Middle frontal gyrus (tissue), 1 donor: ENCODE measurements at regions not wholly inside any gene's neighbourhood (a gene's known extent, or its start where the extent isn't known, plus 50 kb on each side); places are given as distances from the start of the nearest gene placed in this dataset.
"Not testable (repeated sequence)": the region's sequence is repeated elsewhere in the genome, so short reads cannot be mapped to it uniquely, and the experiment has no call there.

Source experiments
- DNase-seq: peaks from one replicate; pipeline ENCODE4 v3.0.0-alpha.2; 2015; ENCODE audit warnings: low spot score; ENCODE audit errors: extremely low spot score

GRCh38 chr6:6970851-6971250 is 136.9 kb upstream of the RREB1 start:
- no peak for DNase-seq

GRCh38 chr6:6971369-6971768 is 136.4 kb upstream of the RREB1 start:
- DNase-seq: no peak

- no peak for DNase-seq
These were observed 135.3 kb upstream of the RREB1 start for GRCh38 chr6:6972456-6972855.

- no peak for DNase-seq
These were observed 134.0 kb upstream of the RREB1 start for GRCh38 chr6:6973721-6974120.

GRCh38 chr6:6975459-6976111 is 132.2 kb upstream of the RREB1 start:
- no peak for DNase-seq

GRCh38 chr6:6976193-6976592 is 131.6 kb upstream of the RREB1 start:
- no peak for DNase-seq

GRCh38 chr6:6978731-6979130 is 129.0 kb upstream of the RREB1 start:
- no peak for DNase-seq

- DNase-seq: no peak
These were observed 126.7 kb upstream of the RREB1 start for GRCh38 chr6:6980999-6981597.

GRCh38 chr6:6981681-6982322 is 126.0 kb upstream of the RREB1 start:
- no peak for DNase-seq

- DNase-seq: no peak
These were observed 125.1 kb upstream of the RREB1 start for GRCh38 chr6:6982663-6983062.

- DNase-seq: no peak
These were observed 123.0 kb upstream of the RREB1 start for GRCh38 chr6:6984585-6985366.

- DNase-seq: no peak
These were observed 121.4 kb upstream of the RREB1 start for GRCh38 chr6:6986344-6986743.

- DNase-seq: no peak
These were observed 120.0 kb upstream of the RREB1 start for GRCh38 chr6:6987749-6988148.

GRCh38 chr6:6990059-6990458 is 117.7 kb upstream of the RREB1 start:
- DNase-seq: not testable (repeated sequence)

- no peak for DNase-seq
These were observed 114.1 kb upstream of the RREB1 start for GRCh38 chr6:6993503-6994237.

- DNase-seq: no peak
These were observed 113.0 kb upstream of the RREB1 start for GRCh38 chr6:6994796-6995195.

GRCh38 chr6:6995328-6995727 is 112.4 kb upstream of the RREB1 start:
- no peak for DNase-seq

GRCh38 chr6:6996124-6996523 is 111.6 kb upstream of the RREB1 start:
- no peak for DNase-seq

GRCh38 chr6:6997263-6998193 is 110.2 kb upstream of the RREB1 start:
- no peak for DNase-seq

- no peak for DNase-seq
These were observed 109.6 kb upstream of the RREB1 start for GRCh38 chr6:6998194-6998569.
